Putamen (tissue), 1 donor: ENCODE measurements at regions not wholly inside any gene's neighbourhood (a gene's known extent, or its start where the extent isn't known, plus 50 kb on each side); places are given as distances from the start of the nearest gene placed in this dataset.
A peak's percentile ranks its signal among the peaks of the same experiment; 100 is the strongest.

Source experiments
- DNase-seq: peaks from one replicate; pipeline ENCODE4 v3.0.0-alpha.2; 2016; ENCODE audit warnings: low spot score

- DNase-seq, result no peak
These were observed 53.0 kb upstream of the DAZL start for GRCh38 chr3:16658004-16658924.

DNA sequence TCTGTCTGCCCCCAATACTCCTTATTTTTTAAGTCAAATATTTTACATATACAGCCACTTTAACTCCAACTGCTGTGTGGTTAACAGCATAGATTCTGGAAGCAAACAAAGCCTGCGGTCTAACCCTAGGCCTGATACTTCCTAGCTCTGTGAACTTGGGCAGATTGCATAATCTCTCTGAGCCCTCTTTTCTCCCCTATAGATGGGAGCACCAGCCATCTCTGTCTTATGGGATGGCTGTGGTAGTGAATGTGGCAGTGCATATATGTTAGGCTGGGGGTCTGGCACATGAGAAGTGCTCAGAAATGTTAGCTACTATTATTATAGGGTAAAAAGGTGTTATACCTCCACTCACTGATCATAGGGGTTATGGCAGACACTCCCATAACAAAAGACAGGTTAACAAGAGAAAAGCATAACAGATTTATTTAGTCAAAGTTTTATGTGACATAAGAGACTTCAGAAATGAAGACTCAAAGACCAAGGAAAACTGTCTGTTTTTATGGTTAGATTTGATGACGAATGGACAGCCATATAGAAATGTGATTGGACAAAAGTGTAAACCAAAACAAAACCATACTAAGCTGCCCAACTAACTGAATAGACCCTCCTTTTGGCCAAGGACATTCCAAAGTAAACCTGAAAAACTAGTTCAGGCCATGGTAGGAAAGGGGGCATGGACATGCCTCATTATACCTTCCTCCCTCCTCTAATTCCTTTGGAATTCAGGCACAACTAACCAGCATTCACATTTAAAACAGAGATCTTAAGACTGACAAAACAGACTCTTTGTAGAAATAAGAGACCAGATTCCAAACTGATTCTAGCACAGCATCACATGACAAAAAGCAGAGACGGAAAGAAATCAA lies 53.9 kb upstream of the DAZL start:
- DNase-seq, result no peak

- no peak for DNase-seq
These were observed 58.9 kb upstream of the DAZL start for GRCh38 chr3:16663854-16664712.

GRCh38 chr3:16665282-16665741 lies 60.1 kb upstream of the DAZL start:
- DNase-seq, result no peak

GRCh38 chr3:16666206-16666605 lies 61.0 kb upstream of the DAZL start:
- DNase-seq, result no peak

GRCh38 chr3:16667633-16668032 lies 62.4 kb upstream of the DAZL start:
- no peak for DNase-seq

DNA sequence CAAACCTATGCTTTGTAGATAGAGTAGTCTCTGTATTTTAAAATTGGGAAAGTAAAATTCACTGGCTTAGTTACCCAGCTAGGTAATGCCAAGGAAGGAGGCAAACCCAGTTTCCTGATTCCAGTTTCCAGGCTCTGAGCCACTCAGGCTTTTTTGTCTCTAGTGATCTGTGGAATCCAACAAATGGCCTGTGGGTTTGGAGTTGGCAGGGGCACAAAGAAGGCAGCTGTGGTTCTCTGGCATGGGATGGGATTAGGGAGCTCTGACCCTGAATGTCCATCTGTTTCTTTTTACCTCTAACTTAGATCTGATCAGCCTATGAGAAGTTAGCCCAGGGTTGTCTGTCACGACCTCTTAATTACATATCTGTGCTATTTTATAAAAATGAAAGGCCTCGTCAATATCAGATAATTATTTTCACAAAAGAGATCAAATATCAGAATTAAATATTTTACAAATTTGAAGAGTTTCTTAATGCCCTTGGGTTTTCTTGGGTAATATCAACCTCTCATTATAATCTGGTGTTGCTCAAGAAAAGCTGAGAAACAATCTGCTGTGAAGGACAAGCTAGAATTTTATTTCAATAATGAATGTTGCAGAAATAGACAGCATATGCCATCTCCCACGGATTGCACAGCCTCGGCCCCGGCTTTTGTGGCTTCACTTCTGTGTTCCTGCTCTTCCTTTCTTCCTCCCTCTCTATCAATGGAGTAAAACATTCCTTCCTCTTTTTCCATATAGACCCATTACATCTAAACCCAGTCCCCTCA lies 63.7 kb upstream of the DAZL start:
- peak; percentile 8 for DNase-seq

DNA sequence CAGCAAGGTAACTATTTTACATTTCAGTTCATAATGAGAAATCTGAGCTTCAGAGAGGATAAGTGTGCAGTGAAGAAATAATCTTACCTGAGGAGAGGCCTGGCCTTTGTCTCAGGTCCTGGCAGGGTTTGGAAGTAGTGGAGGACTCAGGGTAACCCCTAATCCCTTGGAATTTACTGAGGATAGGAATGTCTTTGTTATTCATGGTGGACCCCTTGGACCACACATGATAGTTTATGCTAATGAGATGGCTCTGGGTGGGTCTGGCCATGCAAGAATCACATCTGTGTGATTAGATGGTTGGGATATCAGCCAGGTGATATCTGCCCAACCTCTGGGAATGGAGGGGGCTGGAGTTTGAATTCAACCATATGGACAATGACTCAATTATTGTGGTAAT lies 65.0 kb upstream of the DAZL start:
- no peak for DNase-seq

DNA sequence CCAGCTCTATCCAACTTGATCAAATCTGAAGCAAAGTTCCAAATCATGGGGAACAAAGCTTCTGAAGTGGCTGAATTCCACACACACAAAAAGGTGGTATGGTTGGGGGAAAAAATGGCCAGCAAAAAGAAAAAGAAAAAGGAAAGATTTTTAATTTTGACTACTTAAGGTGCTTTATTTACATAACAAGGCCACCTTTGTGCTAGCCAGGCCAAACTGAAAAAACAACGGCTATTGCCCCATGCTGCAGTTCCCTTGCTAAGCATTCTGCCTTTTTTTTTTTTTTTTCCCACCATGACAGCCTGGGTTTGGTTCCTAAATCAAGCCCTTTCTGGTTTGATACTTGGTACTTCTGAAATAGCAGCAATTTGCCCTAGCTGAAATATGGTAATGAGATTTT lies 66.5 kb upstream of the DAZL start:
- no peak for DNase-seq

GRCh38 chr3:16673530-16673929 lies 68.3 kb upstream of the DAZL start:
- no peak for DNase-seq

DNA sequence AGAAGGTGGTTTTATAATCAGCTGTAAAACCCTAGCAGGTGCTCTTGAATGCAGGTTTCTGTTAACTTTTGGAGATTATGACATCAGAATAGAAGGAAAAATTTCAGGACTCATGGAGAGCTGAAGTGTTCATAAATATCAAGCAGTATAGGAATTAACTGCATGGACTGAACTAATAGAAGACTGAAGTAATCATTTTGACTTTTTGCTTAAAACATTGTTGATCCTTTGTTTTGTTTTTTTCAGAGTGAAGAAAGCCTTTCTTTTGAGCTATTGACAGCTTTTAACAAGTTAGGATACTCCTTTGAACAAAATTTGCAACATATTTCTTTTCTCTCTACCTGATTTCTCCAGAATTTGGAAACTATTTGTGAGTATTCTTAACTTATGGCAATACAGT lies 70.6 kb upstream of the DAZL start:
- no peak for DNase-seq

- DNase-seq, result no peak
These were observed 81.5 kb upstream of the DAZL start for GRCh38 chr3:16686679-16687078.

DNA sequence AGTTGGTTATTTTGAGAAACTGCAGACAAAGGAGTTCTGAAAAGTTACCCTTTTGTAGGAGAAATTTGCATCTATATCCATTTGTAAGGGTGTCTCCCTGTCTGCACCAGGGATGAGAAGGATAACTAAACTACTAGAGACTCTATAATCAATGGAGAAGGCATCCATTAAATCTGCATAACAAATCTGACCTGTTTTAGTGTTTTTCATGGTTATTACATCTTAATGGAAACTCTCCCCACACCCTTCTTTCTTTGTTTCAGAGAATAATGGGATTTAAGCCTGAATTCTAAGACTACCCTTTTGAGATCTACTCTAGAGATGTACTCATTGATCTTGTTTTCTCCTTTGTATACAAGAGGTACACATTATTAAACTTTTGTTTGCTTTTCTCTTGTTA lies 82.0 kb upstream of the DAZL start:
- no peak for DNase-seq

- no peak for DNase-seq
These were observed 87.5 kb upstream of the DAZL start for GRCh38 chr3:16692486-16693344.

DNA sequence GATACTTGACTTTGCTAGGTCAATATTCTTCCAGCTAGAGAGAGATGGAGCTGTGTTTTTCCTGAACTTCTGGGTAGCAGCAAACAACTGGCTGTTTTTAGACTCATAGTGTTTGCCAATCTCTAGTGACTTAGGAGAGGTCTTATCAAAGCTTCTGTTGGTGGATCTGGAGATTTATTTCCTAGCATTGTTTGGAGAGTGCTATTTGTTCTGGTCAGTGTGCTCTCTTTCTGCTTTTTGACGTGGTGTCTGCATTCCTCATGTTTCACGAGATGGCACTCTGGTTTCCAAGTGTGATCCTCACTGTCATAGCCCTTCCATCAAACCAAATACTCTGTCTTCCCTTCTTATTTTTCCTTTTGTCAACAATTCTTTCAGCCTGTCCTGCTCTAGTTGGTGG lies 88.6 kb upstream of the DAZL start:
- DNase-seq, result no peak

DNA sequence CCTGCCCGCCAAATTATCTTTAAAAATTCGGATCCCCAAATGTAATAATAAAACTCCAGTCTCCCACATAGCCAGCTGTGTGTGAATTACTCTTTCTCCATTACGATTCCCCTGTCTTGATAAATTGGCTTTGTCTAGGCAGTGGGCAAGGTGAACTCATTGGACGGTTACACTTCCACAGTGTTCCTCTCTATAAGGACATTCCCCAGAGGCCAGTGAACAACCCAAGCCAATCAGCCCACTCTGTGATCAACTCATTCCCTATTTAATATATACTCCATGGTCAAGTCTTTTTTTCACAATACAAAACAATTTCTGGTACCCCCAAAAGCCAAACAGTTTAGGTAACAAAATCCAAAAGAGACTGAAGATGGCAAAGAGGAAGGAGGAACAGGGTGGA lies 90.5 kb upstream of the DAZL start:
- DNase-seq, result no peak

DNA sequence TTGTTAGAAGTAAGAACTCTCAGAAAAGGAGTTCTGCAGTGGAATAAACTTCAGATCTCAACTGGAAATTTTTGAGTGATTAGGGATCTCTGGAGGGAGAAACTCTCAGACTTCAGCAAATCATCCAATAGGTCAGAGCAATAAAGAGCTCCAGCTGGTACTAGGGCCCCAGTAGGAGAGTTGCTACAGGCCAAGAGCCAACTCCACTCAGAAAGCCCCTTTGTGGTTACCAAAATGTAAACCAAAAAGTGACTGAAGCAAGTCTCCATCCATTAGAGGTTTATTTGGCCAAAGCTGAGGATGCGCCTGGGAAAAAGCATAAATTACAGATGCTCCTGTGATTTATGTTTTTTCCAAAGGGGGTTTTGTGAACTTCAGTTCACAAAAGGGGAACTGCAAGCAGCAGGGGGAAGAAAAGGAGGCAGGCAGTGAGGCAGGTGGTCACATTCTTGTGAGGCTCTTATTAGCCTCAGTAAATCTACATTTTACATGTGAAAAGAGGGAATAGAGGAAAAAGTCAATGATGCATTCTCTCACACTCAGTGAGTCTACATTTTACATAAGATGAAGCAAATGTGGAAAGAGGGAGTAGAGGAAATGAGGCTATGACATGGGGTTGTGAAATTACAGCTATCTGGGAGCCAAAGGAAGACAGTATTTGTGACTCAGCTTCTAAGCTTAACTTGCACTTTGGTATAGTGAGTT lies 92.4 kb upstream of the DAZL start:
- DNase-seq, result no peak

DNA sequence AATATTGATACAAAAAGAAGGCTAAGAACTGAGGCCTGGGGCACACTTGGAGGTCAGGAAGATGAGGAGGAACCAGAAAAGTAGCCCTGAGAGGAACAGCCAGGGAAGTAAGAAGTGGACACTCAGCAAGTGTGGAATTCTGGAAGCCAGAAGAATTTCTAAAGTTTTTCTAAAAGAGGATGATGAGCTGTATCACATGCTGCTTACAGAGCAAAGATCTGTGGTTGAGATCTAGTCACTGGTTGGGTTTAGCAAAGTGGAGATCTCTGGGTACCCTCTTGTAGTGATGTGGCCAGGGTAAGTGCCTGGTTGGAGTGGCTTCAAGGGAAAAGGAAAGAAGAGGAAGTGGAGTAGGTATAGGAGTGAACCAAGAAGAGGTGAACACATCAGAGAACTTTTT lies 95.4 kb upstream of the DAZL start:
- DNase-seq, result no peak

GRCh38 chr3:16704941-16705340 lies 99.7 kb upstream of the DAZL start:
- DNase-seq, result no peak

DNA sequence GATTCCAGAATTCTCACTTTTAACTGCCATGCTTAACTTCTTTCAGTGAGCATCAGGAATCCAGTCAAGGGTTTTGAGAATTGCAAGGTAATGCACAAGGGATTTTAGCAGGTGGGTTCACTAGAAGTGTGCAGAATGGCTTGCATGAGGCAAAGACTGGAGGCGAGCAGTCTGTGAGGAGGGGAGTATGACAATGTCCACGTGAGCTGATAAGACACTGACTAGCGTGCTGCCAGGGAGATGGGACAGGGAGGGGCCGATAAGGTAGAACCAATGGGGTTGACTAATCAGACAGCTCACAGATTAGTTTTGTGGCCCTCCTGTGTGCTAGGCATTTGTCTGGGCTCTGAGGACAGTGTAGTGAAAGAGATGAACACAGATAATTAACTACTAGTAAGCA lies 102.0 kb upstream of the DAZL start:
- no peak for DNase-seq
